Endodermal cell (in vitro differentiated cells): ENCODE measurements at regions not wholly inside any gene's neighbourhood (a gene's known extent, or its start where the extent isn't known, plus 50 kb on each side); places are given as distances from the start of the nearest gene placed in this dataset.

ENCODE experiments used
- DNase-seq: peaks from one replicate; pipeline ENCODE4 v3.0.0-alpha.2; 2017
- H3K27ac ChIP-seq: 2 replicates; pipeline ENCODE4 v1.5.1; 2013; ENCODE audit warnings: mild to moderate bottlenecking, low read depth, low read length, moderate library complexity
- H3K27me3 ChIP-seq: 2 replicates; pipeline ENCODE4 v1.6.1; 2013; ENCODE audit warnings: mild to moderate bottlenecking, low read length, moderate library complexity; ENCODE audit not compliant: insufficient read depth, control insufficient read depth, poor library complexity, severe bottlenecking
- H3K36me3 ChIP-seq: 2 replicates; pipeline ENCODE4 v1.7.0; 2013; ENCODE audit warnings: mild to moderate bottlenecking, low read length, moderate library complexity; ENCODE audit not compliant: control insufficient read depth, insufficient read depth
- H3K4me1 ChIP-seq: one replicate; pipeline ENCODE4 v1.7.0; 2013; ENCODE audit warnings: low read length; ENCODE audit not compliant: control insufficient read depth, insufficient read depth
- H3K4me3 ChIP-seq: 2 replicates; pipeline ENCODE4 v1.5.1; 2013; ENCODE audit warnings: mild to moderate bottlenecking, low read length, moderate library complexity
- H3K9ac ChIP-seq: 2 replicates; pipeline ENCODE4 v1.6.1; 2013; ENCODE audit warnings: mild to moderate bottlenecking, low read length, moderate library complexity; ENCODE audit not compliant: poor library complexity, severe bottlenecking; ENCODE audit errors: extremely low read depth
- H3K9me3 ChIP-seq: 2 replicates; pipeline ENCODE4 v1.6.1; 2013; ENCODE audit warnings: mild to moderate bottlenecking, low read length, moderate library complexity; ENCODE audit not compliant: control insufficient read depth
- H3K27ac Mint-ChIP-seq: 2 replicates; pipeline ENCODE4 v1.8.0; 2020; ENCODE audit warnings: mixed read lengths
- H3K27me3 Mint-ChIP-seq: 2 replicates; pipeline ENCODE4 v1.8.0; 2021; ENCODE audit warnings: mild to moderate bottlenecking, mixed read lengths; ENCODE audit not compliant: insufficient read depth
- H3K36me3 Mint-ChIP-seq: 2 replicates; pipeline ENCODE4 v1.8.0; 2020; ENCODE audit warnings: low read depth, mixed read lengths
- H3K4me1 Mint-ChIP-seq: 2 replicates; pipeline ENCODE4 v1.8.0; 2020; ENCODE audit warnings: mixed read lengths
- H3K4me3 Mint-ChIP-seq: 2 replicates; pipeline ENCODE4 v1.8.0; 2020; ENCODE audit warnings: mild to moderate bottlenecking, moderate library complexity, mixed read lengths
- H3K9me3 Mint-ChIP-seq: 2 replicates; pipeline ENCODE4 v1.8.0; 2020; ENCODE audit warnings: mild to moderate bottlenecking, mixed read lengths
- CTCF ChIP-seq: fragments of 200-600 bp; sonication (generic); conservative IDR thresholded peaks from 2 replicates; pipeline ENCODE4 v1.5.0; 2021; ENCODE audit warnings: antibody characterized with exemption, mild to moderate bottlenecking
- WGBS, 2 experiments: methylation state at CpG; one replicate each; pipeline versions ENCODE4 v1.1.5 to v1.1.7; 2013; ENCODE audit warnings: missing lambda C conversion rate in 2 of 2, mixed read lengths in 1 of 2; ENCODE audit not compliant: insufficient coverage in 1 of 2, insufficient read length in 1 of 2; 5-methylcytosine and 5-hydroxymethylcytosine counted together

DNA sequence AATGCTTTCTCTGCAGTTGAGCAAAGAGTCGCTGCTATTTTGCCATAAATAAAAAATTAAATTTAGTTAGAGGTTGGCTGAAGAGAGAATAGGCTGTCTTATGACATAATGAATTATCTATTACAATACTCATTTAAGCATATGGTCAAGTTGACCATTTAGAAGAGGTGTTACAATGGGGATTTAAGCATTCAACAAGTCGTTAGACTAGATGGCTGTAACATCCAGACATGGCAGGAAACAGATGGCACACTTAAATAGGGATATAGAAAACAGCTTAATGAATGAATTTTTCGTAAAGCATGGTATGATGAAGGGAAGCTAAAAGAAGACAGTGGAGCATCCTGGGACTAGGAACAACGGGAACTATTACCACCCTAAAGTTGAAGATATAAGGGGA lies 160.3 kb upstream of the PTPRD start:
- WGBS, 2 experiments, result 86 to 97% methylated on average over 3 of the region's 4 CpGs
- Mint-ChIP-seq H3K27ac (no peak overlapping the region), H3K36me3 (no peaks in the 10 kb centered on the region), H3K4me1 (no peaks in the 10 kb centered on the region), H3K4me3 (no peak overlapping the region), H3K9me3 (peaks cover 2% of the 10 kb centered on the region), H3K27me3 (no peaks in the 10 kb centered on the region)
- H3K27me3 ChIP-seq, result no peaks in the 10 kb centered on the region
- H3K9me3 ChIP-seq, result no peaks in the 10 kb centered on the region
- DNase-seq, result no peak
- H3K4me1 ChIP-seq, result no peaks in the 10 kb centered on the region
- H3K27ac ChIP-seq, result no peak overlapping the region
- no peak overlapping the region for H3K4me3 ChIP-seq
- no peaks in the 10 kb centered on the region for H3K36me3 ChIP-seq
- TF ChIP-seq CTCF, result no peak
- H3K9ac ChIP-seq, result no peak overlapping the region

- Mint-ChIP-seq H3K4me1 (no peaks in the 10 kb centered on the region), H3K27me3 (no peaks in the 10 kb centered on the region), H3K27ac (no peak overlapping the region), H3K36me3 (no peaks in the 10 kb centered on the region), H3K9me3 (peaks cover 2% of the 10 kb centered on the region), H3K4me3 (no peak overlapping the region)
- 93 to 100% methylated on average over 1 to 2 of the region's 2 CpGs for WGBS, 2 experiments
- DNase-seq, result no peak
- Histone ChIP-seq H3K27ac (no peak overlapping the region), H3K9me3 (no peaks in the 10 kb centered on the region), H3K36me3 (no peaks in the 10 kb centered on the region), H3K9ac (no peak overlapping the region), H3K4me1 (no peaks in the 10 kb centered on the region), H3K27me3 (no peaks in the 10 kb centered on the region), H3K4me3 (no peak overlapping the region)
- TF ChIP-seq CTCF, result no peak
These were observed 161.2 kb upstream of the PTPRD start for GRCh38 chr9:10774051-10774450.

DNA sequence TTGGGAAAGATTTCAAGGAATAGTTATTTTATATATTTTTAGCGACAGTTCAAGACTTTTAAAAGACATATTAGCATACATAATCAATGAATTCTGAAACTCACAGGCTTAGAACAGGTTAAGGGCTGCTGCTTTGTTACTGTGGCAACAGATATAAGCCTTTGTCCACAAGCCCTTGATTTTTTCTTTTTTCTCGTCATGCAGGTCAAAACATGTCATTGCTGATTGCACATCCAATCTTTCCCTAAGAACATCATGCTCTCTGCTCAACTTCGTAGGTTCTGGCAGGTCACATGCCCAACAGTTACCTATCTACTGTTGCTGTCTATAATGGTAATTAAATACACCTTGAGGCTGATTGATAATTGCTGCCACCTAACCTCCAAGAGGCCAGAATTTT lies 172.5 kb upstream of the PTPRD start:
- no peak for DNase-seq
- Mint-ChIP-seq H3K4me1 (no peaks in the 10 kb centered on the region), H3K9me3 (peaks cover 7% of the 10 kb centered on the region), H3K4me3 (no peak overlapping the region), H3K36me3 (no peaks in the 10 kb centered on the region), H3K27ac (no peak overlapping the region), H3K27me3 (no peaks in the 10 kb centered on the region)
- no peak overlapping the region for H3K27ac ChIP-seq
- H3K9ac ChIP-seq, result no peak overlapping the region
- no peaks in the 10 kb centered on the region for H3K36me3 ChIP-seq
- WGBS, 2 experiments, result 86 to 90% methylated on average over 1 to 3 of the region's 3 CpGs
- H3K27me3 ChIP-seq, result no peaks in the 10 kb centered on the region
- TF ChIP-seq CTCF, result no peak
- H3K9me3 ChIP-seq, result no peaks in the 10 kb centered on the region
- H3K4me3 ChIP-seq, result no peak overlapping the region
- no peaks in the 10 kb centered on the region for H3K4me1 ChIP-seq
